ENCODE measurements at regions not wholly inside any gene's neighbourhood (a gene's known extent, or its start where the extent isn't known, plus 50 kb on each side); places are given as distances from the start of the nearest gene placed in this dataset.

- TF ChIP-seq, protein P1, sequence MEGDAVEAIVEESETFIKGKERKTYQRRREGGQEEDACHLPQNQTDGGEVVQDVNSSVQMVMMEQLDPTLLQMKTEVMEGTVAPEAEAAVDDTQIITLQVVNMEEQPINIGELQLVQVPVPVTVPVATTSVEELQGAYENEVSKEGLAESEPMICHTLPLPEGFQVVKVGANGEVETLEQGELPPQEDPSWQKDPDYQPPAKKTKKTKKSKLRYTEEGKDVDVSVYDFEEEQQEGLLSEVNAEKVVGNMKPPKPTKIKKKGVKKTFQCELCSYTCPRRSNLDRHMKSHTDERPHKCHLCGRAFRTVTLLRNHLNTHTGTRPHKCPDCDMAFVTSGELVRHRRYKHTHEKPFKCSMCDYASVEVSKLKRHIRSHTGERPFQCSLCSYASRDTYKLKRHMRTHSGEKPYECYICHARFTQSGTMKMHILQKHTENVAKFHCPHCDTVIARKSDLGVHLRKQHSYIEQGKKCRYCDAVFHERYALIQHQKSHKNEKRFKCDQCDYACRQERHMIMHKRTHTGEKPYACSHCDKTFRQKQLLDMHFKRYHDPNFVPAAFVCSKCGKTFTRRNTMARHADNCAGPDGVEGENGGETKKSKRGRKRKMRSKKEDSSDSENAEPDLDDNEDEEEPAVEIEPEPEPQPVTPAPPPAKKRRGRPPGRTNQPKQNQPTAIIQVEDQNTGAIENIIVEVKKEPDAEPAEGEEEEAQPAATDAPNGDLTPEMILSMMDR (IDR thresholded peaks at IDR 0.05) = no peak
- no peak for TF ChIP-seq ZFX (IDR thresholded peaks at IDR 0.05; ENCODE audit: borderline replicate concordance)
Observed at GRCh38 chr5:115439639-115440038, 104.9 kb downstream of the FEM1C start.

Data from 22Rv1 (cell line).